A673 (cell line): ENCODE measurements at regions not wholly inside any gene's neighbourhood (a gene's known extent, or its start where the extent isn't known, plus 50 kb on each side); places are given as distances from the start of the nearest gene placed in this dataset.

Experiments
- BruUV-seq: library from RNA; stranded (reverse); fragments of 400-500 nt; replicated peaks from 2 replicates; lab custom pipeline; 2021; lab: Mats Ljungman, UMichigan
- CTCF ChIA-PET: fragments of 300-600 bp; sonication (Branson Sonifier 250); formaldehyde crosslinking; loops from one replicate; lab custom pipeline; 2022; ENCODE audit warnings: antibody characterized with exemption; lab: Charles Lee
- POLR2A ChIA-PET: fragments of 300-600 bp; sonication (Branson Sonifier 250); formaldehyde crosslinking; loops from one replicate; lab custom pipeline; 2022; ENCODE audit warnings: antibody characterized with exemption; ENCODE audit not compliant: low non-redundant PET; lab: Charles Lee
- DNase-seq: peaks from one replicate; pipeline ENCODE4 v3.0.0-alpha.2; 2015; ENCODE audit warnings: low spot score
- H3K27ac ChIP-seq: fragments of 200-600 bp; sonication (generic); 2 replicates; pipeline ENCODE4 v1.5.1; 2016; ENCODE audit warnings: mixed run types, low read depth, mild to moderate bottlenecking, mixed read lengths, antibody characterized with exemption, low read length; ENCODE audit not compliant: poor library complexity, severe bottlenecking
- H3K27me3 ChIP-seq: fragments of 200-600 bp; sonication (generic); replicated peaks from 2 replicates; pipeline ENCODE4 v1.6.1; 2017; ENCODE audit warnings: mixed run types, low read depth, mild to moderate bottlenecking, mixed read lengths, antibody characterized with exemption, low read length; ENCODE audit not compliant: insufficient read depth, poor library complexity
- H3K36me3 ChIP-seq: fragments of 200-600 bp; sonication (generic); 2 replicates; pipeline ENCODE4 v1.6.1; 2016; ENCODE audit warnings: mixed run types, mild to moderate bottlenecking, mixed read lengths, antibody characterized with exemption, low read length; ENCODE audit not compliant: insufficient read depth, poor library complexity, severe bottlenecking
- H3K4me1 ChIP-seq: fragments of 200-600 bp; sonication (generic); 2 replicates; pipeline ENCODE4 v1.6.1; 2017; ENCODE audit warnings: mixed run types, mild to moderate bottlenecking, mixed read lengths, antibody characterized with exemption, low read length; ENCODE audit not compliant: insufficient read depth, poor library complexity, severe bottlenecking
- H3K4me3 ChIP-seq: fragments of 200-600 bp; sonication (generic); 2 replicates; pipeline ENCODE4 v1.5.1; 2016; ENCODE audit warnings: low read depth, mixed run types, mild to moderate bottlenecking, mixed read lengths, low read length; ENCODE audit not compliant: poor library complexity, severe bottlenecking
- H3K9me3 ChIP-seq: fragments of 200-600 bp; sonication (generic); 2 replicates; pipeline ENCODE4 v1.6.1; 2016; ENCODE audit warnings: mixed run types, low read depth, mild to moderate bottlenecking, mixed read lengths, antibody characterized with exemption, low read length; ENCODE audit not compliant: poor library complexity, severe bottlenecking
- EZH2 ChIP-seq: fragments of 200-600 bp; sonication (generic); IDR thresholded peaks from 2 replicates; pipeline ENCODE4 v1.6.1; 2017; ENCODE audit warnings: borderline replicate concordance, low read depth, mild to moderate bottlenecking, mixed read lengths, antibody characterized with exemption, low read length; ENCODE audit not compliant: poor library complexity, severe bottlenecking
- intact Hi-C: fragments of 100-400 bp; cut with micrococcal nuclease; formaldehyde crosslinking; loops from one replicate; pipeline ENCODE4 v1.10.0; 2022; ENCODE audit not compliant: unreplicated experiment
- TF ChIP-seq, protein P1 (sequence below): fragments of 300-800, 200-600 bp; sonication (generic); conservative IDR thresholded peaks from 2 replicates; pipeline ENCODE4 v1.5.1; 2017; ENCODE audit warnings: low read depth, mild to moderate bottlenecking, antibody characterized with exemption, low read length, moderate library complexity, mixed read lengths

DNA sequence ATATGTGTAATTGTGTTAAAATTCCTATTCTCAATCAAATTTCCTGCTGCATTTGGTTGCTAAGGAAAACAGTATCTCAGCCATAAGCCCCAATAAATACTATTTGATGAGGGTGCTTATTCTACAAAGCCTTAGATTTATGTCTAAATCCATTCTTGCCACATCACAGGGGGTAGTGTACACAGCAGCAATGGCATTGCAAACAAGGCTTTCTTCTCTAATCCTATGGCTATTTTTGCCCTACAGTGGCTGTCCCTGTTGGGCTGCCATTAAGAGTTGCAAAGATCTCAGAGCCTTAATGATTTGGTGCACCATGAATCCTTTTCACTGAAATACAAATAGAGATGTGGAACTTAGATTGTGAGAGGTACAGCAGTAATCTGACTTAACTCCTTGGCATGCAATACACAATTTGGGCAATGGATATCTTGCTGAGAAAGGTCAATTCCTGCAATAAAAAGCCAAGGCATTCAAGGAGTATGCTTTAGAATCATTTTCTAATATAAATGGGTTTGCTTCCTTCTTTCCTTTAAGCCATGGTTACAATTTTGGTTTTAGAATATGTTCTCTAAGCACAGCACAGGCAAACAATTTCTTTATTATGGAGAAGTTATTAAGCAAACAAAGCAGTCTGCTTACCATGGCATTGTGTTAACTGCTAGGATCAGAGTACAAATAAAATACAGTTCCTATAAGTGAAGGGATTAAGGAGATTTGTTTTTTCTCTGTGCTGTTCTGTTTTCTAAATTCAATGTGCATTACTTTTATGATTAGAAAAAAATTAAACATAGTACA is 69.8 kb upstream of the CD302 start:
- Histone ChIP-seq H3K9me3 (no peaks in the 10 kb centered on the region), H3K27ac (no peak overlapping the region), H3K36me3 (no peaks in the 10 kb centered on the region), H3K27me3 (no peaks in the 10 kb centered on the region), H3K4me1 (no peaks in the 10 kb centered on the region), H3K4me3 (no peak overlapping the region)
- CTCF ChIA-PET = no interaction called here
- BruUV-seq = no TSS peak
- DNase-seq = peak; percentile 7
- POLR2A ChIA-PET = no interaction called here
- intact Hi-C loops = no loop called here
- TF ChIP-seq, protein P1, sequence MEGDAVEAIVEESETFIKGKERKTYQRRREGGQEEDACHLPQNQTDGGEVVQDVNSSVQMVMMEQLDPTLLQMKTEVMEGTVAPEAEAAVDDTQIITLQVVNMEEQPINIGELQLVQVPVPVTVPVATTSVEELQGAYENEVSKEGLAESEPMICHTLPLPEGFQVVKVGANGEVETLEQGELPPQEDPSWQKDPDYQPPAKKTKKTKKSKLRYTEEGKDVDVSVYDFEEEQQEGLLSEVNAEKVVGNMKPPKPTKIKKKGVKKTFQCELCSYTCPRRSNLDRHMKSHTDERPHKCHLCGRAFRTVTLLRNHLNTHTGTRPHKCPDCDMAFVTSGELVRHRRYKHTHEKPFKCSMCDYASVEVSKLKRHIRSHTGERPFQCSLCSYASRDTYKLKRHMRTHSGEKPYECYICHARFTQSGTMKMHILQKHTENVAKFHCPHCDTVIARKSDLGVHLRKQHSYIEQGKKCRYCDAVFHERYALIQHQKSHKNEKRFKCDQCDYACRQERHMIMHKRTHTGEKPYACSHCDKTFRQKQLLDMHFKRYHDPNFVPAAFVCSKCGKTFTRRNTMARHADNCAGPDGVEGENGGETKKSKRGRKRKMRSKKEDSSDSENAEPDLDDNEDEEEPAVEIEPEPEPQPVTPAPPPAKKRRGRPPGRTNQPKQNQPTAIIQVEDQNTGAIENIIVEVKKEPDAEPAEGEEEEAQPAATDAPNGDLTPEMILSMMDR = no peak

DNA sequence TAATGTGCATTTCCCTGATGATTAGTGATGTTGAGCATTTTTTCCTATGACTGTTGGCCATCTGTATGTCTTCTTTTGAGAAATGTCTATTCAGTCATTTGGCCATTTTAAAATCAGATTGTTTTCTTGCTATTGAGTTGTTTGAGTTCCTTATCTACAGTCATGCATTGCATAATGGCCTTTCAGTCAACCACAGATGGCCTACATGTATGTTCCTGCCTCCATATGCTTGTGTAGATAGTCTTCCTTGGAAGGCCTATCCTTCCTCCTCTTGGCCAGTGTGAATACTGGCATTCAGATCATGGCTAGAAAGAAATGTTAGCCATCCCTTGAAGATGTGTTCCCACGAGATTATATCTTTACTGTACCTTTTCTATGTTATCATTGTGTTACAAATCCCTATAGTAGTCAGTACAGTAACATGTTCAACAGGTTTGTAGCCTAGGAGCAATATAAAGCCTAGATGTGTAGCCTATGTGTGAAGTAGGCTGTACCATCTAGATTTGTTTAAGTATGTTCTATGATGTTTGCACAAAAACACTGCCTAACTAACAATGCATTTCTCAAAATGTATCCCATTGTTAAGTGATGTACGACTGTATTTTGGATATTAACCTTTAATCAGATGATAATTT is 65.6 kb upstream of the CD302 start:
- H3K9me3 ChIP-seq = no peaks in the 10 kb centered on the region
- POLR2A ChIA-PET = no interaction called here
- H3K4me3 ChIP-seq = no peak overlapping the region
- DNase-seq = no peak
- no peaks in the 10 kb centered on the region for H3K27me3 ChIP-seq
- intact Hi-C loops = no loop called here
- TF ChIP-seq, protein P1 = no peak
- no TSS peak for BruUV-seq
- no peak overlapping the region for H3K27ac ChIP-seq
- H3K4me1 ChIP-seq = no peaks in the 10 kb centered on the region
- H3K36me3 ChIP-seq = no peaks in the 10 kb centered on the region
- CTCF ChIA-PET = no interaction called here

DNA sequence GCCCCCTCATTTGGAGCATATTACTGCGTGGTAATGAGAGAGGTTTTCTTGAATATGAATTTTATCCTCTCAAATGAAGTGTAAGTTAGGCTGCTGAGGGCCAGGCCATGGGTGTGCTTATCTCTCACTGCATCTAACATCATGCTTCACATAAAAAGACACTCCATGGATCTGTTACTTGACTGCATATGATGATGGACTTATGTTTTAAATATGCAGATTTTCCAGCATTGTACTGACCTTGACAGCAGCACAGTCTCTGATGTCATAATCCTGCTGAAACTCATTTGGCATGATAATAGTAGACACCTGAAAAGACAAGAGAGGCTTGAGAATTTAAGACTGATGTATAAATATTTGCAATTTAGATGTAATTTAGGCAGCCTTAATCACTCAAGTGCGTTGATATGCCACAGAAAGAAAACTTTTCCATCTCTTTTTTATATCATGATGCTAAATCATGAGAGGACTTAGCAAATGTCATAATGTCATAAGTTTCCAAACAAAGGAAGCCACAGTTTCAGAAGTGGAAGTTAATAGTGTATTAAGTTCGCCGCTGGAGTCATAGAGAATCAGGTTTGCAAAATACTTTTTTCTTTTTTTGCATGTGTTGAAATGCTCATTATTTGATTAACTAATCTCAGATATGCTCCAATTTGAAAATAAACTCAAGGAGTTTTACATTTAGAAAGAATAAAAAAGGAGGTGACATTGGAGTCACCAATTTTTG is 62.7 kb upstream of the CD302 start:
- H3K27ac ChIP-seq = no peak overlapping the region
- H3K9me3 ChIP-seq = no peaks in the 10 kb centered on the region
- H3K4me1 ChIP-seq = no peaks in the 10 kb centered on the region
- no peak for TF ChIP-seq EZH2
- TF ChIP-seq, protein P1 = no peak
- intact Hi-C loops = no loop called here
- ChIA-PET POLR2A (no interaction called here), CTCF (no interaction called here)
- H3K27me3 ChIP-seq = peaks cover 4% of the 10 kb centered on the region
- no peak for DNase-seq
- no peak overlapping the region for H3K4me3 ChIP-seq
- H3K36me3 ChIP-seq = no peaks in the 10 kb centered on the region
- no TSS peak for BruUV-seq
